NCI-H345 treated with DMSO at 0.1 percent for 48 hours (cell line): ENCODE measurements at regions not wholly inside any gene's neighbourhood (a gene's known extent, or its start where the extent isn't known, plus 50 kb on each side); places are given as distances from the start of the nearest gene placed in this dataset.
"Not testable (repeated sequence)": the region's sequence is repeated elsewhere in the genome, so short reads cannot be mapped to it uniquely, and the experiment has no call there.

Experiments used
- DNase-seq: peaks from one replicate; lab custom pipeline; 2025; ENCODE audit not compliant: unreplicated experiment; lab: John Stamatoyannopoulos, UW

- no peak for DNase-seq
These were observed 50.3 kb downstream of the RBFOX3 start for GRCh38 chr17:79560527-79560926.

GRCh38 chr17:79559111-79559887, 51.6 kb downstream of the RBFOX3 start:
- no peak for DNase-seq

GRCh38 chr17:79558091-79558900, 52.6 kb downstream of the RBFOX3 start:
- no peak for DNase-seq

GRCh38 chr17:79557276-79558090, 53.4 kb downstream of the RBFOX3 start:
- no peak for DNase-seq

- DNase-seq = no peak
These were observed 54.6 kb downstream of the RBFOX3 start for GRCh38 chr17:79556271-79556670.

- DNase-seq = no peak
These were observed 55.3 kb downstream of the RBFOX3 start for GRCh38 chr17:79555543-79555942.

GRCh38 chr17:79554346-79554745, 56.5 kb downstream of the RBFOX3 start:
- not testable (repeated sequence) for DNase-seq

- DNase-seq = no peak
These were observed 58.0 kb downstream of the RBFOX3 start for GRCh38 chr17:79552824-79553223.

- DNase-seq = no peak
These were observed 58.4 kb downstream of the RBFOX3 start for GRCh38 chr17:79552405-79552804.

- DNase-seq = no peak
These were observed 61.5 kb downstream of the RBFOX3 start for GRCh38 chr17:79549141-79549915.

GRCh38 chr17:79548116-79548515, 62.7 kb downstream of the RBFOX3 start:
- no peak for DNase-seq

- no peak for DNase-seq
These were observed 63.3 kb downstream of the RBFOX3 start for GRCh38 chr17:79547586-79547985.

- DNase-seq = not testable (repeated sequence)
These were observed 63.7 kb downstream of the RBFOX3 start for GRCh38 chr17:79547171-79547570.

- no peak for DNase-seq
These were observed 64.5 kb downstream of the RBFOX3 start for GRCh38 chr17:79546386-79546785.

- no peak for DNase-seq
These were observed 65.4 kb downstream of the RBFOX3 start for GRCh38 chr17:79545251-79546005.

GRCh38 chr17:79544142-79544914, 66.5 kb downstream of the RBFOX3 start:
- DNase-seq = no peak

- DNase-seq = no peak
These were observed 67.3 kb downstream of the RBFOX3 start for GRCh38 chr17:79543531-79543930.

- DNase-seq = no peak
These were observed 68.1 kb downstream of the RBFOX3 start for GRCh38 chr17:79542718-79543117.
